ENCODE measurements at regions not wholly inside any gene's neighbourhood (a gene's known extent, or its start where the extent isn't known, plus 50 kb on each side); places are given as distances from the start of the nearest gene placed in this dataset.
"Not testable (repeated sequence)": the region's sequence is repeated elsewhere in the genome, so short reads cannot be mapped to it uniquely, and the experiment has no call there.

DNA sequence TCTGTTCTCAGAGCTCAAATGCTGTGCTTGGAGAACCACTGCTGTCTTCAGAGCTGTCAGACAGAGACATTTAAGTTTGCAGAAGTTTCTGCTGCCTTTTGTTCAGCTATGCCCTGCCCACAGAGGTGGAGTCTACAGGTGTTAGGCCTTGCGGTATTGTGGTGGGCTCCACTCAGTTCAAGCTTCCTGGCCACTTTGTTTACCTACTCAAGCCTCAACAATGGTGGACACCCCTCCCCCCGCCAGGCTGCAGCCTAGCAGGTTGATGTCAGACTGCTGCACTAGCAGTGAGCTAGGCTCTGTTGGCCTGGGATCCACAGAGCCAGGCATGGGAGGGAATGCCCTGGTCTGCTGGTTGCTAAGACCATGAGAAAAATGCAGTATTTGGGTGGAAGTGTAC, 323.8 kb downstream of the BCAT1 start:
- Histone ChIP-seq H3K4me2 (ENCODE audit: low read depth, low read length, poor library complexity, severe bottlenecking) (no peak overlapping the region), H3K27ac (ENCODE audit: low read length) (no peak overlapping the region), H3K4me3 (ENCODE audit: low read length) (no peak overlapping the region), H2AFZ (ENCODE audit: low read length) (no peak overlapping the region), H3K9me2 (replicated peaks; ENCODE audit: insufficient read depth, low read length) (no peaks in the 10 kb centered on the region), H4K20me1 (ENCODE audit: insufficient read depth, low read depth, low read length) (no peaks in the 10 kb centered on the region), H3K36me3 (ENCODE audit: insufficient read depth, low read length) (no peaks in the 10 kb centered on the region), H3K9me3 (ENCODE audit: low read length) (no peaks in the 10 kb centered on the region), H3K9ac (ENCODE audit: low read length) (no peak overlapping the region), H3K27me3 (ENCODE audit: low read length) (no peaks in the 10 kb centered on the region), H3K4me1 (ENCODE audit: low read length) (no peaks in the 10 kb centered on the region), H3K79me2 (ENCODE audit: low read length) (no peaks in the 10 kb centered on the region)
- no peak for DNase-seq

DNA sequence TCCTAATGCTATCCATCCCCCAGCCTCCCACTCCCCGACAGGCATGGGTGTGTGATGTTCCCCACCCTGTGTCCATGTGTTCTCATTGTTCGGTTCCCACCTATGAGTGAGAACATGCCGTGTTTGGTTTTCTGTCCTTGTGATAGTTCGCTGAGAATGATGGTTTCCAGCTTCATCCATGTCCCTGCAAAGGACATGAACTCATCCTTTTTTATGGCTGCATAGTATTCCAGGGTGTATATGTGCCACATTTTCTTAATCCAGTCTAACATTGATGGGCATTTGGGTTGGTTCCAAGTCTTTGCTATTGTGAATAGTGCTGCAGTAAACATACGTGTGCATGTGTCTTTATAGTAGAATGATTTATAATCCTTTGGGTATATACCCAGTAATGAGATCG, 328.9 kb downstream of the BCAT1 start:
- not testable (repeated sequence) for H3K4me2 ChIP-seq (ENCODE audit: low read depth, low read length, poor library complexity, severe bottlenecking); H3K4me1 ChIP-seq (ENCODE audit: low read length); H3K9me2 ChIP-seq (replicated peaks; ENCODE audit: insufficient read depth, low read length); H3K36me3 ChIP-seq (ENCODE audit: insufficient read depth, low read length); H3K27ac ChIP-seq (ENCODE audit: low read length); H4K20me1 ChIP-seq (ENCODE audit: insufficient read depth, low read depth, low read length); H3K4me3 ChIP-seq (ENCODE audit: low read length); H3K79me2 ChIP-seq (ENCODE audit: low read length); H3K27me3 ChIP-seq (ENCODE audit: low read length); H3K9me3 ChIP-seq (ENCODE audit: low read length); H3K9ac ChIP-seq (ENCODE audit: low read length); H2AFZ ChIP-seq (ENCODE audit: low read length); DNase-seq

DNA sequence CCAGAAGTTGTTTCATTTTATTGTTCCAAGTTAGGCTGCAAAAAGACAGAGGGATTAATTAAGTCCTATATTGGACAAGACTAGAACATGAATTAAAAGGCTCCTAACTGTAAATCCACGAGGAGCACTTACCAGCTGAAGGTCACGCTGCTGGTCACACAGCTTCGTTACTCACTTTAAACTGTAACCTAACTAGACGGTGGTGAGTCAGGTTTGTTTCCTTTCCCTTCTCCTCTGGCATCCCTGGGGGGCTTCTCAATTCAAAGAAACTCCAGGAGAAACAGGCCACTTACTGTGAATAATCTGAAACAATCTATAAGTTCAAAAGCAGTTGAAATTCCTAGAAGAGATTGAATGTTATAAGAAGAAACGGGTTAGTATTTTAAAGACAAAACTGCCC, 331.4 kb downstream of the BCAT1 start:
- H3K9me3 ChIP-seq (ENCODE audit: low read length), result no peaks in the 10 kb centered on the region
- no peaks in the 10 kb centered on the region for H3K4me1 ChIP-seq (ENCODE audit: low read length)
- H3K9me2 ChIP-seq (replicated peaks; ENCODE audit: insufficient read depth, low read length), result no peaks in the 10 kb centered on the region
- no peak overlapping the region for H3K9ac ChIP-seq (ENCODE audit: low read length)
- no peak overlapping the region for H3K27ac ChIP-seq (ENCODE audit: low read length)
- no peak overlapping the region for H3K4me3 ChIP-seq (ENCODE audit: low read length)
- no peaks in the 10 kb centered on the region for H4K20me1 ChIP-seq (ENCODE audit: insufficient read depth, low read depth, low read length)
- H3K4me2 ChIP-seq (ENCODE audit: low read depth, low read length, poor library complexity, severe bottlenecking), result no peak overlapping the region
- no peaks in the 10 kb centered on the region for H3K36me3 ChIP-seq (ENCODE audit: insufficient read depth, low read length)
- no peaks in the 10 kb centered on the region for H3K79me2 ChIP-seq (ENCODE audit: low read length)
- DNase-seq, result no peak
- no peak overlapping the region for H2AFZ ChIP-seq (ENCODE audit: low read length)
- no peaks in the 10 kb centered on the region for H3K27me3 ChIP-seq (ENCODE audit: low read length)

- Histone ChIP-seq H3K4me2 (ENCODE audit: low read depth, low read length, poor library complexity, severe bottlenecking) (no peak overlapping the region), H3K9ac (ENCODE audit: low read length) (no peak overlapping the region), H3K79me2 (ENCODE audit: low read length) (no peaks in the 10 kb centered on the region), H4K20me1 (ENCODE audit: insufficient read depth, low read depth, low read length) (no peaks in the 10 kb centered on the region), H3K27ac (ENCODE audit: low read length) (no peak overlapping the region), H2AFZ (ENCODE audit: low read length) (no peak overlapping the region), H3K4me3 (ENCODE audit: low read length) (no peak overlapping the region), H3K36me3 (ENCODE audit: insufficient read depth, low read length) (no peaks in the 10 kb centered on the region), H3K27me3 (ENCODE audit: low read length) (no peaks in the 10 kb centered on the region), H3K9me2 (replicated peaks; ENCODE audit: insufficient read depth, low read length) (no peaks in the 10 kb centered on the region), H3K9me3 (ENCODE audit: low read length) (no peaks in the 10 kb centered on the region), H3K4me1 (ENCODE audit: low read length) (no peaks in the 10 kb centered on the region)
- DNase-seq, result no peak
Measured at GRCh38 chr12:24615967-24616411, 332.9 kb downstream of the BCAT1 start.

DNA sequence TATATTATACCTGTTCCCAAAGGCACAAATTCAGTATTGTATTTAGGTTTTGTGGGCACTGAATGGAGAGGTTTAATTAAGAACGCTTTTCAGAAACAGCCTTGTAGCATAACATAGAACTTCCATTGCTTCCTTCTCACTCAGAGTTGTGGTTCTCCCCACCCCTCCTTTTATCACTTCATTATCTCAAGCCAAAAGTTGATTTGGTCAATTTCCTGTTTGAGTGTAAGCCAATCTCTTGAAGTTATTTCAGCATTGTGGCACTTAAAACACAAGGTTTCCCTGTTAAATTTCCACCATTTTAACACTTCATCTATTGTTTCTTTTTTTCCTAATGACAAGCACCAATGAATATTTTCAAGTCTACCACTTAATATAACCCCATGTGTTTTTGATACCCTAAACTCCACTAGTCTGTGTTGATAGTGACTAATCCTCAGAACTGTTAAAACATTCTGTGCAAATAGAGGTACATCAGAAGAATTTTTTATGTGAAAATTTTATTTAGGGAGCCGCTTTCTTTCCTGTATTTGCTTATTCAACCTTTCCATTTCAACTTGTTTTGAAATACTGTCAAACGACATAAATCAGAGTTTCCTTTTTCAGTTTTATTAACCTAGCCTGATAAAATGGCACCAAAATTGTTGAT, 340.1 kb downstream of the BCAT1 start:
- no peaks in the 10 kb centered on the region for H3K36me3 ChIP-seq (ENCODE audit: insufficient read depth, low read length)
- no peaks in the 10 kb centered on the region for H3K9me3 ChIP-seq (ENCODE audit: low read length)
- no peak overlapping the region for H2AFZ ChIP-seq (ENCODE audit: low read length)
- no peak overlapping the region for H3K9ac ChIP-seq (ENCODE audit: low read length)
- no peaks in the 10 kb centered on the region for H4K20me1 ChIP-seq (ENCODE audit: insufficient read depth, low read depth, low read length)
- H3K27ac ChIP-seq (ENCODE audit: low read length), result no peak overlapping the region
- H3K79me2 ChIP-seq (ENCODE audit: low read length), result no peaks in the 10 kb centered on the region
- no peak for DNase-seq
- no peak overlapping the region for H3K4me3 ChIP-seq (ENCODE audit: low read length)
- no peaks in the 10 kb centered on the region for H3K27me3 ChIP-seq (ENCODE audit: low read length)
- no peak overlapping the region for H3K4me2 ChIP-seq (ENCODE audit: low read depth, low read length, poor library complexity, severe bottlenecking)
- H3K9me2 ChIP-seq (replicated peaks; ENCODE audit: insufficient read depth, low read length), result no peaks in the 10 kb centered on the region
- peaks cover 4% of the 10 kb centered on the region for H3K4me1 ChIP-seq (ENCODE audit: low read length)

DNA sequence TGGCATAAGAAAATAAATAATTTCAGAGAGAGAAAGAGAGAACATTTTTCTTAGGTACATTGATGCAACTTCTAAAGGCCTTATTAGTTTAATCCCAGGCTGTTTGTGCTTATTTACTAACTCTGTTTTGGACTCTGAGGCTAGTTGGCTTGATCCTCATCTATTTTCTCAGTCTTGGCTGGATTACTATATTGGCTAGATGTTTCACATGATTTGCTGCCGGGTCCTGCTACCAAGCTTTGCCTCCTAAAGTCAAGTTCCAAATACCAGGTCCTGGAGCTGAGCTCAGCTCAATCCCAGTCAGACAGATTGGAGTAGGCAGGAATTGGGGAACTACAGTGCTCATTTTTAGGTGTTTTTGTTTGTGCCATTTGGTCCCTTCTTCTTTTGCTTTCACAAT, 340.8 kb downstream of the BCAT1 start:
- Histone ChIP-seq H3K9me2 (replicated peaks; ENCODE audit: insufficient read depth, low read length) (no peaks in the 10 kb centered on the region), H4K20me1 (ENCODE audit: insufficient read depth, low read depth, low read length) (no peaks in the 10 kb centered on the region), H3K4me3 (ENCODE audit: low read length) (no peak overlapping the region), H3K4me1 (ENCODE audit: low read length) (peaks cover 10% of the 10 kb centered on the region), H2AFZ (ENCODE audit: low read length) (no peak overlapping the region), H3K27ac (ENCODE audit: low read length) (no peak overlapping the region), H3K79me2 (ENCODE audit: low read length) (no peaks in the 10 kb centered on the region), H3K27me3 (ENCODE audit: low read length) (no peaks in the 10 kb centered on the region), H3K9me3 (ENCODE audit: low read length) (no peaks in the 10 kb centered on the region), H3K36me3 (ENCODE audit: insufficient read depth, low read length) (no peaks in the 10 kb centered on the region), H3K9ac (ENCODE audit: low read length) (no peak overlapping the region), H3K4me2 (ENCODE audit: low read depth, low read length, poor library complexity, severe bottlenecking) (no peak overlapping the region)
- DNase-seq, result no peak

DNA sequence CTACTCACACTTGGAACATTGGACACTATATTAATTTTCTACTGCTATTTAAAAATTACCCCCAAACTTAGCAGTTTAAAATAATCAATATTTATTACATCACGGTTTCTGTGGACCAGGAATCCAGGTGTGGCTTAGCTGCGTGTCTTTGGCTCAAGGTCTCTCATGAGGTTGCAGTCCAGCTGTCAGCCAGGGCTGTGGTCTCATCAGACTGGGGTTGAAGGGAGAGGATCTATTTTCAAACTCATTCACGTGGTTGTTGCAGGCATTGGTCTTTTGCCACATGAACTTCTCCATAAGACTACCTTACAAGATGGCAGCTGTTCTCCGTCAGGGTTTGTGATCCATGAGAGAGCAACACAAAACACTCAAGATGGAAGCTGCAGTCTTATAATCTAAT, 343.0 kb downstream of the BCAT1 start:
- Histone ChIP-seq H3K9me3 (ENCODE audit: low read length) (no peaks in the 10 kb centered on the region), H3K4me2 (ENCODE audit: low read depth, low read length, poor library complexity, severe bottlenecking) (no peak overlapping the region), H3K9ac (ENCODE audit: low read length) (no peak overlapping the region), H2AFZ (ENCODE audit: low read length) (no peak overlapping the region), H3K36me3 (ENCODE audit: insufficient read depth, low read length) (no peaks in the 10 kb centered on the region), H4K20me1 (ENCODE audit: insufficient read depth, low read depth, low read length) (no peaks in the 10 kb centered on the region), H3K4me1 (ENCODE audit: low read length) (peaks cover 15% of the 10 kb centered on the region), H3K27me3 (ENCODE audit: low read length) (no peaks in the 10 kb centered on the region), H3K9me2 (replicated peaks; ENCODE audit: insufficient read depth, low read length) (no peaks in the 10 kb centered on the region), H3K4me3 (ENCODE audit: low read length) (no peak overlapping the region), H3K79me2 (ENCODE audit: low read length) (no peaks in the 10 kb centered on the region), H3K27ac (ENCODE audit: low read length) (no peak overlapping the region)
- no peak for DNase-seq

- Histone ChIP-seq H4K20me1 (ENCODE audit: insufficient read depth, low read depth, low read length) (no peaks in the 10 kb centered on the region), H3K9me2 (replicated peaks; ENCODE audit: insufficient read depth, low read length) (no peaks in the 10 kb centered on the region), H3K4me1 (ENCODE audit: low read length) (peaks cover 19% of the 10 kb centered on the region), H3K27me3 (ENCODE audit: low read length) (no peaks in the 10 kb centered on the region), H2AFZ (ENCODE audit: low read length) (no peak overlapping the region), H3K4me2 (ENCODE audit: low read depth, low read length, poor library complexity, severe bottlenecking) (no peak overlapping the region), H3K27ac (ENCODE audit: low read length) (no peak overlapping the region), H3K9me3 (ENCODE audit: low read length) (no peaks in the 10 kb centered on the region), H3K9ac (ENCODE audit: low read length) (no peak overlapping the region), H3K36me3 (ENCODE audit: insufficient read depth, low read length) (no peaks in the 10 kb centered on the region), H3K4me3 (ENCODE audit: low read length) (no peak overlapping the region), H3K79me2 (ENCODE audit: low read length) (no peaks in the 10 kb centered on the region)
- DNase-seq, result no peak
Measured at GRCh38 chr12:24605466-24605865, 343.4 kb downstream of the BCAT1 start.

DNA sequence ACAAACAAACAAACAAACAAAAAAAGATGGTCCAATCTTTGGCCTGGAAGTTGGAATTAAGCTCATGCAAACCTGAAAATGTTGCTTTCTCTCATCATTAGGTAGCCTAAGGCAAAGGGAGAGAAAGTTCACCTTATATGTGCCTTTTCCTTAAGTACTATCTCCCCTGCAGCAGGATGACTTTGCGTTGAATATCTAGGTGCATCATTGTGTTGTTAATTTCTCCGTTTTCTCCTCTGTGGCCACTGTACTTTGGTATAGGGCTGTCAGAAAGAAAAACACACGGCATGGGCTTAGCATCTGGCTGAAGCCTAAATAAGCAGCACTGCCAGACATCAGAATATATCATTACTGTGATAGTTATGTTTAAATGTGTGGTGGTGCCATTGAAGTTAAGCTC, 345.5 kb downstream of the BCAT1 start:
- Histone ChIP-seq H2AFZ (ENCODE audit: low read length) (no peak overlapping the region), H3K4me2 (ENCODE audit: low read depth, low read length, poor library complexity, severe bottlenecking) (peak overlapping the region; percentile 1), H3K36me3 (ENCODE audit: insufficient read depth, low read length) (no peaks in the 10 kb centered on the region), H3K9me2 (replicated peaks; ENCODE audit: insufficient read depth, low read length) (no peaks in the 10 kb centered on the region), H3K4me3 (ENCODE audit: low read length) (no peak overlapping the region), H3K9me3 (ENCODE audit: low read length) (no peaks in the 10 kb centered on the region), H3K79me2 (ENCODE audit: low read length) (no peaks in the 10 kb centered on the region), H3K27ac (ENCODE audit: low read length) (no peak overlapping the region), H4K20me1 (ENCODE audit: insufficient read depth, low read depth, low read length) (no peaks in the 10 kb centered on the region), H3K27me3 (ENCODE audit: low read length) (no peaks in the 10 kb centered on the region), H3K4me1 (ENCODE audit: low read length) (peaks cover 33% of the 10 kb centered on the region), H3K9ac (ENCODE audit: low read length) (no peak overlapping the region)
- DNase-seq, result no peak
